Testis (tissue), 2 donors: ENCODE measurements at regions not wholly inside any gene's neighbourhood (a gene's known extent, or its start where the extent isn't known, plus 50 kb on each side); places are given as distances from the start of the nearest gene placed in this dataset.

ENCODE experiments used
- CTCF ChIP-seq, 3 experiments: fragments of 450-650 bp in 2 of 3; fragments of 200-600 bp in 1 of 3; sonication (generic) in 1 of 3; IDR thresholded peaks; one replicate each; pipeline ENCODE4 v1.5.1; 2016 to 2019; ENCODE audit warnings: antibody characterized with exemption in 3 of 3, mild to moderate bottlenecking in 2 of 3, moderate library complexity in 1 of 3
- POLR2A ChIP-seq: fragments of 450-650 bp; IDR thresholded peaks from one replicate; pipeline ENCODE4 v1.6.1; 2017; ENCODE audit warnings: antibody characterized with exemption, mild to moderate bottlenecking, moderate library complexity

GRCh38 chr17:34826332-34826731, 134.9 kb downstream of the CCT6B start:
- no peak for TF ChIP-seq POLR2A
- no peak for TF ChIP-seq CTCF (IDR thresholded peaks at IDR 0.05)
